Memory B cell (primary cell): ENCODE measurements at regions not wholly inside any gene's neighbourhood (a gene's known extent, or its start where the extent isn't known, plus 50 kb on each side); places are given as distances from the start of the nearest gene placed in this dataset.
"Not testable (repeated sequence)": the region's sequence is repeated elsewhere in the genome, so short reads cannot be mapped to it uniquely, and the experiment has no call there.

Experiments used
- ATAC-seq: fragments of 150-1000 bp; cut with Tn5 transposase; 2 replicates; pipeline ENCODE4 v1.10.0; 2021; ENCODE audit warnings: low read depth, mild to moderate bottlenecking, moderate library complexity
- DNase-seq, 2 donors: peaks; one replicate each; pipeline ENCODE4 v3.0.0; 2022; ENCODE audit warnings: low spot score in 2 of 2
- H3K27ac Mint-ChIP-seq: one replicate; pipeline ENCODE4 v1.8.0; 2022; ENCODE audit warnings: mild to moderate bottlenecking, moderate library complexity, mixed read lengths
- H3K27me3 Mint-ChIP-seq: one replicate; pipeline ENCODE4 v1.8.0; 2022; ENCODE audit warnings: mixed read lengths
- H3K36me3 Mint-ChIP-seq: one replicate; pipeline ENCODE4 v1.8.0; 2022; ENCODE audit warnings: mild to moderate bottlenecking, mixed read lengths
- H3K4me1 Mint-ChIP-seq: one replicate; pipeline ENCODE4 v1.8.0; 2022; ENCODE audit warnings: mixed read lengths
- H3K4me3 Mint-ChIP-seq: one replicate; pipeline ENCODE4 v1.8.0; 2022; ENCODE audit warnings: mild to moderate bottlenecking, moderate library complexity, mixed read lengths
- H3K9me3 Mint-ChIP-seq: one replicate; pipeline ENCODE4 v1.8.0; 2022; ENCODE audit warnings: mixed read lengths

GRCh38 chr2:211025089-211025488 is 468.7 kb downstream of the CPS1 start:
- not testable (repeated sequence) for H3K4me1 Mint-ChIP-seq, H3K27ac Mint-ChIP-seq, H3K4me3 Mint-ChIP-seq, H3K36me3 Mint-ChIP-seq, DNase-seq, ATAC-seq, H3K27me3 Mint-ChIP-seq
- H3K9me3 Mint-ChIP-seq: peaks cover 19% of the 10 kb centered on the region

DNA sequence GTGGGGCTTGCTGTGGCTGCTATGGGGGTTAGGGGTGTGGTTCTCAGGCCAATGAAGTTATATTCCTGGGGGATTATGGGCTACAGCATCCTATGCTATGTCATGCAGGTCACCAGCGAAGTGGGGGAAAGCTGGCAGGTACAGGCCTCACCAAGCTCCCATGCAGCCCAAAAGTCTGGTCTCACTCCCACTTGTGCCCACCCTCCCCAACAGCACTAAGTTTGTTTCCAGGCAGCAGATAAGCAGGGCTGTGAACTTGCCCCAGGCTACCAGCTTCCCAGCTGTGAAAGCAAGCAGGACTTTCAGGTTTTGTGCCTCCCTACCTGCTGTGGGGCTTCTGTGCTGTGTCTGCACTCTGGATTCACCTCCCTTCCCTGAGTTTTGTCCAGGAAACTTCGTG is 469.7 kb downstream of the CPS1 start:
- Mint-ChIP-seq H3K4me1 (no peaks in the 10 kb centered on the region), H3K36me3 (no peaks in the 10 kb centered on the region), H3K4me3 (no peak overlapping the region), H3K27me3 (no peaks in the 10 kb centered on the region), H3K27ac (no peak overlapping the region), H3K9me3 (peaks cover 19% of the 10 kb centered on the region)
- DNase-seq (no peak), ATAC-seq (no peak)

- Mint-ChIP-seq H3K4me1 (no peaks in the 10 kb centered on the region), H3K27me3 (no peaks in the 10 kb centered on the region), H3K9me3 (peaks cover 12% of the 10 kb centered on the region), H3K27ac (no peak overlapping the region), H3K36me3 (no peaks in the 10 kb centered on the region), H3K4me3 (no peak overlapping the region)
- no peak for DNase-seq
- no peak for ATAC-seq
Observed at GRCh38 chr2:211027976-211028375, 471.6 kb downstream of the CPS1 start.

DNA sequence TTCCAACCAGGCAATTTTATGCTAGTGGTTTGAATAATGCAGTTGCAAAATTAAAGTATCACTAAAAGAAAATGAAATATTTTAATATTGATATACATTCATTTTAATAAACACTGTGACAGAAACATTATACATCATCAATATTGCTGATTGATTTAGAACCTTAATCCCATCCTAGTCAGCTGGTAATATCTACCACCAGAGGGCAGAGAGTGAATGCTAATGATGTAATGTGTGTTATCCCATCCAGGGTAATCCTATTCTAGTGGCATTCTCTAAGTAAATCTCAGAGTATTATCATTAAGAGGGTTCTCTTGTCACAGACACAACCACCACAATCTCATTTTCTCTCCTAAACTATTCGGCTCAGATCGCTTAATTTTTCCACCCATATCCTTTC is 477.4 kb downstream of the CPS1 start:
- Mint-ChIP-seq H3K27me3 (peaks cover 4% of the 10 kb centered on the region), H3K9me3 (no peaks in the 10 kb centered on the region), H3K4me3 (no peak overlapping the region), H3K27ac (no peak overlapping the region), H3K4me1 (no peaks in the 10 kb centered on the region), H3K36me3 (no peaks in the 10 kb centered on the region)
- no peak for ATAC-seq
- DNase-seq: no peak

DNA sequence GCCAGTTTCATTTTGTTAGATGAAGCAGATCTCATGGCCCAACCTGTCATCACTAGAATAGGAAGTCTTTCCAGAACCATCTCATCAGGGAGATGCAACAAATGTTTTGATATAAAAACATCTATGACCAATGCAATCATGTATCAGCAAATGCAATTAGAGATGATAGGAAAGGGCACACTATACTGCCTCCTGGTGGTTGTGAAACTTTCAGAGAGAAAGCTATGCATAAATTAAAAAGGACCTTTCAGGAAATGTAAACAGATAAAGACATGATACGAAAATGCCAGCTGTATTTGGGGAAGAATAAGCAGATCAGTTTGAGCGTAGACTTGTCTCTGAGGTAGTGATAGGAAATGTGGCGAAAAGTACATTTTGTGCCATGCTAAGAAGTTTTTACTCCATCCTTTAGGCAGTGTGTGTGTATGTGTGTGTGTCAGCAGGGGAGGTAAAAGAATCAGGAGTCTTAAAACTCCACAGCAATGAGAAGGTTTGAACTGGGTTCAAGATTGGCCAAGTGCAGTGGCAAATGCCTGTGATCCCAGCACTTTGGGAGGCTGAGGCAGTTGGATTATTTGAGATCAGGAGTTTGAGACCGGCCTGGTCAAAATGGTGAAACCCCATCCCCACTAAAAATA is 479.3 kb downstream of the CPS1 start:
- Mint-ChIP-seq H3K27me3 (peaks cover 4% of the 10 kb centered on the region), H3K4me1 (no peaks in the 10 kb centered on the region), H3K36me3 (no peaks in the 10 kb centered on the region), H3K4me3 (no peak overlapping the region), H3K9me3 (no peaks in the 10 kb centered on the region), H3K27ac (no peak overlapping the region)
- ATAC-seq (no peak), DNase-seq (no peak)

DNA sequence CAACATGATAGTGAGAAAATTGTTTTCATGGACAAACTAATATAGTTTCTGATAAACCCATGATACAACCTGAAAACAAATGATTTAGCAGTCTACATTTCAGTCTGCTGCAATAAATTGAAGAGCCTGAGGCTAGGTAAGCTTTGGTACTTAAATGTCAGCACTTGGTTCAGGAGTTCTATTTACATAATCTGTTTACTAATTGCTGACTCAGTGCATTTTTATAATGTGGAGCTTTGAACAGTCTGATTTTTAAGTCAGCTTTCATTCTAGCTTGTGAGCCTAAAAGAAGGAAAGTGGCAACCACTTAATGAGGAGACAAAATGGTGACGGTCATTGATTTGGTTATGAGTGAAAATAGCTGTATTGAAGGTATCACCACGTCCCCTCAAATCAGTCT is 488.6 kb downstream of the CPS1 start:
- Mint-ChIP-seq H3K36me3 (no peaks in the 10 kb centered on the region), H3K9me3 (no peaks in the 10 kb centered on the region), H3K4me3 (no peak overlapping the region), H3K4me1 (no peaks in the 10 kb centered on the region), H3K27ac (no peak overlapping the region), H3K27me3 (no peaks in the 10 kb centered on the region)
- ATAC-seq (no peak), DNase-seq (no peak)

DNA sequence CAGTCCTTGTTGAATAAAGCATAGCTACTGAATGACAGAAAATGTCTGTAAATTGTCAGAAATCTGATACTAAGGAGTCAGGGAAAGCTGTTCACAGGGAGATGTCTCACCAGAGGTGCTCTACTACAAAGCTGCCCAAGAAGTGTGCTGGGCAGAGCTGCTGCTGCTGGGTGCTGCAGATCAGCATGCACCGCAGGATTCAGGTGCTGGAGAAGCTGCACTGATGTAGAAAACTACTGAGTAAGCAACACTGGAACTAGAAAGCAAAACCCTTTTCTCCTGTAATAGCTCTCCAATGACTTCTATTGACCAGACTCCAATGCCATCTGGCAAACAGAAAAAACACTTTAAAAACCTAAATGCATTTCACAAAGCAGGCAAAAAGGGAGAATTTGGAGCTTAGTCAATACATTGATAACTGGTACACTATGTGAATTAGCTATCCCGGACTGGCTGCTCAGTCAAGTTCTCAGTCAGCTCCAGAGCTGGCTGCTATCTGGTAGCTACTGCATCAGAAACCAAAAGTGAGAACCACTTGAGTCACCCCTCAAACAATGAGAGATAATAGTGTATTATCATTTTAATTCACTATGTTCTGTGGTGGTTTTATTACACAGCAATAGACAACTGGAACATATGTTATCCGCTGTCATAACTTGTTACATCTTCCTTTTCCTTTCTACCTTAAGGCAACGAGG is 493.1 kb downstream of the CPS1 start:
- no peaks in the 10 kb centered on the region for H3K27me3 Mint-ChIP-seq
- no peaks in the 10 kb centered on the region for H3K4me1 Mint-ChIP-seq
- H3K9me3 Mint-ChIP-seq: peaks cover 3% of the 10 kb centered on the region
- ATAC-seq: no peak
- H3K27ac Mint-ChIP-seq: no peak overlapping the region
- H3K36me3 Mint-ChIP-seq: no peaks in the 10 kb centered on the region
- H3K4me3 Mint-ChIP-seq: no peak overlapping the region
- DNase-seq: no peak

- no peaks in the 10 kb centered on the region for H3K27me3 Mint-ChIP-seq
- no peaks in the 10 kb centered on the region for H3K4me1 Mint-ChIP-seq
- no peaks in the 10 kb centered on the region for H3K36me3 Mint-ChIP-seq
- H3K27ac Mint-ChIP-seq: no peak overlapping the region
- DNase-seq (no peak), ATAC-seq (no peak)
- peaks cover 3% of the 10 kb centered on the region for H3K9me3 Mint-ChIP-seq
- no peak overlapping the region for H3K4me3 Mint-ChIP-seq
Observed at GRCh38 chr2:211055438-211055837, 499.0 kb downstream of the CPS1 start.

DNA sequence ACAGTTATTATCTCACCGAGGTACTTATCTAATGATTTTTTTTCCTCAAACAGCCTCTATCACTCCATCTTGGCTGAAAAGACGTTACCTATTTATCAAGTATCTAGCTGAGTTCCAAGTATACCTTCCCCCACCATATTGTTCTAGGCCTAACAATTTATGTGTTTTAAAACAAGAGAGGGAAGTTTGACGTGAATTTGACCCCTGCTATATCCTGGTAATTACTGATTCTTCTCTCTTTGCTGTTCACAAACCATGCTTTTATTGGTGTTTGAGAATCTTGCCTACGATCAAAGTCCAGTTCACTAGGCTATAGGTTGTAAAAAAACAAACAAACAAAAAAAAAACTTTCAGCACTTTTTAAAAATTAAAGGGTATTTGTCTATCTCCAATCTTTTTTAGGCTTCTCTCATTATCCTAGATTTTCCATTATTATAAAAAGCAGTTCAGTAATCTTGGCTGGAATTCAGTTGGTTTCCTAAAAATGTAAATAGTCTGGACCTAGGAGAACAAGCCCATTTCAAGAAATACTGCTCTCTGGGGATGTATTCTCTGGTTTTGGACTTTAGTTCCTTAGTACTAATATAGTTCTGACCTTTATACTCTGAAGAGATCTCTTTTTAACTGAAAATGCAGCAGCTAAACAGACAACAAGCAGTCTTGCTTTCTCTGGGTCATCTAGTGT is 505.4 kb downstream of the CPS1 start:
- Mint-ChIP-seq H3K4me3 (no peak overlapping the region), H3K27ac (no peak overlapping the region), H3K27me3 (no peaks in the 10 kb centered on the region), H3K4me1 (no peaks in the 10 kb centered on the region), H3K36me3 (no peaks in the 10 kb centered on the region), H3K9me3 (no peaks in the 10 kb centered on the region)
- no peak for DNase-seq
- no peak for ATAC-seq

GRCh38 chr2:211062297-211062612 is 505.9 kb downstream of the CPS1 start:
- DNase-seq: no peak
- H3K4me1 Mint-ChIP-seq: no peaks in the 10 kb centered on the region
- H3K27ac Mint-ChIP-seq: no peak overlapping the region
- H3K27me3 Mint-ChIP-seq: no peaks in the 10 kb centered on the region
- H3K9me3 Mint-ChIP-seq: no peaks in the 10 kb centered on the region
- no peak for ATAC-seq
- no peaks in the 10 kb centered on the region for H3K36me3 Mint-ChIP-seq
- no peak overlapping the region for H3K4me3 Mint-ChIP-seq

DNA sequence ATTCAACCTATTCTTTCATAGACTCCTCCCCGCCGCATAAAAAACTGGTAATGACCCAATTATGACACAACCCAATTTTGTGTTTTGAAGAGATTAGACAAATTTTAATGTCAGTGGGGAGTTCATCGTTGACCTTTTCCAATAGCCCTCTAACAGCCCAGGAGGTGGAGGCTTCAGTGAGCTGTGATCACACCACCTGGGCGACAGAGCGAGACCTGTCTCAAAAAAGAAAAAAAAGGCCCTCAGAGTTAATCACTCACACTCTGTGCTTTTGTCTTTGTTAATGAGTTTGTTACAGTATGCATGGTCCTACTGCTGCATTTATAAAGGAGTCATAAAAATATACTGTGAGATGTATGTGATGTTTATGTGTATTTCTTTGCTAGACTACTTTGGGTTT is 510.6 kb downstream of the CPS1 start:
- Mint-ChIP-seq H3K9me3 (no peaks in the 10 kb centered on the region), H3K4me1 (no peaks in the 10 kb centered on the region), H3K27me3 (no peaks in the 10 kb centered on the region), H3K36me3 (no peaks in the 10 kb centered on the region), H3K4me3 (no peak overlapping the region), H3K27ac (no peak overlapping the region)
- DNase-seq (no peak), ATAC-seq (no peak)

- no peak for ATAC-seq
- no peaks in the 10 kb centered on the region for H3K9me3 Mint-ChIP-seq
Observed at GRCh38 chr2:211068108-211068780, 511.8 kb downstream of the CPS1 start.

GRCh38 chr2:211070547-211070946 is 514.1 kb downstream of the CPS1 start:
- Mint-ChIP-seq H3K36me3 (no peaks in the 10 kb centered on the region), H3K4me1 (no peaks in the 10 kb centered on the region), H3K27ac (no peak overlapping the region), H3K9me3 (no peaks in the 10 kb centered on the region), H3K4me3 (no peak overlapping the region), H3K27me3 (no peaks in the 10 kb centered on the region)
- ATAC-seq: no peak
- DNase-seq: no peak

More at GRCh38 chr2:211068108-211068780, 511.8 kb downstream of the CPS1 start:
- Mint-ChIP-seq H3K36me3 (no peaks in the 10 kb centered on the region), H3K27me3 (no peaks in the 10 kb centered on the region), H3K4me1 (no peaks in the 10 kb centered on the region), H3K27ac (no peak overlapping the region), H3K4me3 (no peak overlapping the region)
- DNase-seq: no peak

GRCh38 chr2:211077216-211077767 is 520.9 kb downstream of the CPS1 start:
- H3K27me3 Mint-ChIP-seq: no peaks in the 10 kb centered on the region
- ATAC-seq: no peak
- H3K36me3 Mint-ChIP-seq: no peaks in the 10 kb centered on the region
- no peaks in the 10 kb centered on the region for H3K4me1 Mint-ChIP-seq
- no peak overlapping the region for H3K27ac Mint-ChIP-seq
- no peak for DNase-seq
- H3K9me3 Mint-ChIP-seq: no peaks in the 10 kb centered on the region
- H3K4me3 Mint-ChIP-seq: no peak overlapping the region
